Liver (tissue), 8 donors: ENCODE measurements at regions not wholly inside any gene's neighbourhood (a gene's known extent, or its start where the extent isn't known, plus 50 kb on each side); places are given as distances from the start of the nearest gene placed in this dataset.

Experiments used
- DNase-seq: peaks from one replicate; pipeline ENCODE4 v3.0.0-alpha.2; 2017; ENCODE audit warnings: low spot score
- H3K27ac ChIP-seq, 2 donors: one replicate each; pipeline ENCODE4 v1.7.0; 2013; ENCODE audit warnings: inconsistent platforms in 2 of 2, low read length in 2 of 2, control low read depth in 1 of 2, low read depth in 1 of 2, mild to moderate bottlenecking in 1 of 2
- H3K27me3 ChIP-seq, 4 donors: one replicate each; pipeline versions ENCODE4 v1.6.1 to v1.7.0; 2013; ENCODE audit warnings: low read length in 3 of 4, inconsistent platforms in 1 of 4, mild to moderate bottlenecking in 1 of 4, moderate library complexity in 1 of 4; ENCODE audit not compliant: control insufficient read depth in 4 of 4, insufficient read depth in 4 of 4
- H3K36me3 ChIP-seq, 4 donors: one replicate each; pipeline versions ENCODE4 v1.6.1 to v1.7.0; 2013; ENCODE audit warnings: low read length in 3 of 4, mild to moderate bottlenecking in 3 of 4, low read depth in 1 of 4, moderate library complexity in 1 of 4; ENCODE audit not compliant: control insufficient read depth in 4 of 4, insufficient read depth in 3 of 4
- H3K4me1 ChIP-seq, 4 donors: one replicate each; pipeline versions ENCODE4 v1.6.1 to v1.7.0; 2013; ENCODE audit warnings: low read length in 3 of 4, mild to moderate bottlenecking in 3 of 4, moderate library complexity in 1 of 4; ENCODE audit not compliant: control insufficient read depth in 4 of 4, insufficient read depth in 4 of 4
- H3K4me3 ChIP-seq, 3 donors: one replicate each; pipeline versions ENCODE4 v1.6.1 to v1.7.0; 2013; ENCODE audit warnings: low read length in 3 of 3, control low read depth in 1 of 3, low read depth in 1 of 3, mild to moderate bottlenecking in 1 of 3
- H3K9ac ChIP-seq, 2 donors: one replicate each; pipeline ENCODE4 v1.7.0; 2013; ENCODE audit warnings: low read length in 2 of 2, mild to moderate bottlenecking in 2 of 2, moderate library complexity in 2 of 2, control low read depth in 1 of 2, low read depth in 1 of 2
- H3K9me3 ChIP-seq, 4 donors: one replicate each; pipeline versions ENCODE4 v1.6.1 to v1.7.0; 2013; ENCODE audit warnings: low read length in 3 of 4; ENCODE audit not compliant: control insufficient read depth in 4 of 4
- ATF3 ChIP-seq: IDR thresholded peaks from 2 replicates; pipeline ENCODE4 v1.6.1; 2016; ENCODE audit warnings: antibody characterized with exemption
- CTCF ChIP-seq: fragments of 150-350 bp; IDR thresholded peaks from 2 replicates; pipeline ENCODE4 v1.5.1; 2017; ENCODE audit warnings: improper control_type of control experiment, low read depth, low read length; ENCODE audit not compliant: missing input control
- EGR1 ChIP-seq, 2 donors: IDR thresholded peaks; 2 replicates each; pipeline ENCODE4 v1.6.1; 2016 to 2018; ENCODE audit warnings: antibody characterized with exemption in 2 of 2, low read depth in 2 of 2
- FOXA1 ChIP-seq: IDR thresholded peaks from 2 replicates; pipeline ENCODE4 v1.6.1; 2016; ENCODE audit warnings: antibody characterized with exemption
- FOXA2 ChIP-seq: IDR thresholded peaks from 2 replicates; pipeline ENCODE4 v1.6.1; 2016; ENCODE audit warnings: antibody characterized with exemption
- GABPA ChIP-seq, 2 donors: IDR thresholded peaks in 1 of 2; conservative IDR thresholded peaks in 1 of 2; 2 replicates each; pipeline ENCODE4 v1.6.1; 2016; ENCODE audit warnings: antibody characterized with exemption in 2 of 2, mild to moderate bottlenecking in 1 of 2, moderate library complexity in 1 of 2
- HNF4A ChIP-seq, 2 donors: conservative IDR thresholded peaks; 2 replicates each; pipeline ENCODE4 v1.6.1; 2016; ENCODE audit warnings: antibody characterized with exemption in 2 of 2, mild to moderate bottlenecking in 2 of 2
- HNF4G ChIP-seq: IDR thresholded peaks from 2 replicates; pipeline ENCODE4 v1.6.1; 2016; ENCODE audit warnings: antibody characterized with exemption
- JUND ChIP-seq, 2 donors: IDR thresholded peaks; 2 replicates each; pipeline ENCODE4 v1.6.1; 2016; ENCODE audit warnings: antibody characterized with exemption in 2 of 2
- MAX ChIP-seq: IDR thresholded peaks from 2 replicates; pipeline ENCODE4 v1.6.1; 2016; ENCODE audit warnings: antibody characterized with exemption
- NR2F2 ChIP-seq: IDR thresholded peaks from 2 replicates; pipeline ENCODE4 v1.6.1; 2016; ENCODE audit warnings: antibody characterized with exemption
- RAD21 ChIP-seq, 2 donors: IDR thresholded peaks; 2 replicates each; pipeline ENCODE4 v1.6.1; 2016; ENCODE audit warnings: antibody characterized with exemption in 2 of 2, mild to moderate bottlenecking in 2 of 2
- REST ChIP-seq: IDR thresholded peaks from 2 replicates; pipeline ENCODE4 v1.6.1; 2016; ENCODE audit warnings: antibody characterized with exemption, mild to moderate bottlenecking
- SP1 ChIP-seq: IDR thresholded peaks from 2 replicates; pipeline ENCODE4 v1.6.1; 2018; ENCODE audit warnings: antibody characterized with exemption, mild to moderate bottlenecking
- TAF1 ChIP-seq: conservative IDR thresholded peaks from 2 replicates; pipeline ENCODE4 v1.6.1; 2016; ENCODE audit warnings: antibody characterized with exemption, mild to moderate bottlenecking
- YY1 ChIP-seq: IDR thresholded peaks from 2 replicates; pipeline ENCODE4 v1.6.1; 2016; ENCODE audit warnings: antibody characterized with exemption, mild to moderate bottlenecking
- ZBTB33 ChIP-seq: IDR thresholded peaks from 2 replicates; pipeline ENCODE4 v1.6.1; 2016; ENCODE audit warnings: antibody characterized with exemption
- WGBS: extraction: QIAGEN DNeasy Blood & Tissue Kit; methylation state at CpG from one replicate; pipeline ENCODE4 v1.1.7; 2013; 5-methylcytosine and 5-hydroxymethylcytosine counted together
- donor health status: healthy.
- donor health status: healthy.
- donor health status: healthy.
- donor health status: healthy.
- donor health status: healthy.

- DNase-seq: no peak
- Histone ChIP-seq H3K4me3 (no peak overlapping the region), H3K4me1 (no peaks in the 10 kb centered on the region), H3K9ac (no peak overlapping the region), H3K27me3 (no peaks in the 10 kb centered on the region), H3K36me3 (no peaks in the 10 kb centered on the region), H3K27ac (no peak overlapping the region), H3K9me3 (no peaks in the 10 kb centered on the region)
- TF ChIP-seq ZBTB33 (no peak), REST (no peak), HNF4A (conservative IDR thresholded peaks at IDR 0.05) (no peak), FOXA2 (no peak), JUND (IDR thresholded peaks at IDR 0.05) (no peak), HNF4G (no peak), CTCF (no peak), RAD21 (IDR thresholded peaks at IDR 0.05) (no peak), GABPA (IDR thresholded peaks at IDR 0.05 in 1 of 2, conservative IDR thresholded peaks at IDR 0.05 in 1 of 2) (no peak), SP1 (no peak), EGR1 (IDR thresholded peaks at IDR 0.05; ENCODE audit: low read depth in 2 of 2) (no peak), FOXA1 (no peak), MAX (no peak), ATF3 (no peak), TAF1 (no peak)
- 69% methylated on average over 1 of the region's 1 CpG for WGBS
Measured at GRCh38 chr11:105407101-105407500, 202.8 kb upstream of the GRIA4 start.

GRCh38 chr11:105401269-105401809 is 208.5 kb upstream of the GRIA4 start:
- Histone ChIP-seq H3K9me3 (no peaks in the 10 kb centered on the region), H3K9ac (no peak overlapping the region), H3K27ac (no peak overlapping the region), H3K4me1 (no peaks in the 10 kb centered on the region), H3K27me3 (no peaks in the 10 kb centered on the region), H3K4me3 (no peak overlapping the region), H3K36me3 (no peaks in the 10 kb centered on the region)
- TF ChIP-seq NR2F2 (no peak), YY1 (no peak), JUND (IDR thresholded peaks at IDR 0.05) (no peak), EGR1 (IDR thresholded peaks at IDR 0.05; ENCODE audit: low read depth in 2 of 2) (no peak), HNF4A (conservative IDR thresholded peaks at IDR 0.05) (no peak), MAX (no peak), ATF3 (no peak), RAD21 (IDR thresholded peaks at IDR 0.05) (no peak), ZBTB33 (no peak), SP1 (no peak)
- no peak for DNase-seq
- 69% methylated on average over 2 of the region's 2 CpGs for WGBS
